RPMI7951 (cell line): ENCODE measurements at regions not wholly inside any gene's neighbourhood (a gene's known extent, or its start where the extent isn't known, plus 50 kb on each side); places are given as distances from the start of the nearest gene placed in this dataset.
"Not testable (repeated sequence)": the region's sequence is repeated elsewhere in the genome, so short reads cannot be mapped to it uniquely, and the experiment has no call there.

ENCODE experiments used
- DNase-seq: peaks from one replicate; pipeline ENCODE4 v3.0.0-alpha.2; 2012; ENCODE audit warnings: low read depth

DNA sequence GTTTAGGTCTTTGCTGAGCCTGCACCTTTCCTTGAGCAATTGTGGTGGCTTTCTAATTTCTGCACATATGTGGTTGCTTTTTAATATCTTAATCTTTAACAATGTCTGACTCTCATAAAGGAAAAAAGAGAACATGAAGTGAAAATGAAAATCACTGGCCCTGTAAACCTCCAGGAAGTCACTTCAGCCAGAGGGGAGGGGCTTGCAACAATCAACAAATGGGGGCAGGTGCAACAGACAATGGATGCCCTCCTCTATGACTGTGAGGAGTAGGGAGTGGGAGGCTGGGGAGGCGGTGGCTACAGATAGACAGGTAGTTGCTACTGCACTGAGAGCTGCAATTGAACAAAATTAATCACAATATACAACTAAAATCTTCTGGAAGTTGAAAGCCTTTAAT, 1377.4 kb downstream of the XPNPEP1 start:
- no peak for DNase-seq

DNA sequence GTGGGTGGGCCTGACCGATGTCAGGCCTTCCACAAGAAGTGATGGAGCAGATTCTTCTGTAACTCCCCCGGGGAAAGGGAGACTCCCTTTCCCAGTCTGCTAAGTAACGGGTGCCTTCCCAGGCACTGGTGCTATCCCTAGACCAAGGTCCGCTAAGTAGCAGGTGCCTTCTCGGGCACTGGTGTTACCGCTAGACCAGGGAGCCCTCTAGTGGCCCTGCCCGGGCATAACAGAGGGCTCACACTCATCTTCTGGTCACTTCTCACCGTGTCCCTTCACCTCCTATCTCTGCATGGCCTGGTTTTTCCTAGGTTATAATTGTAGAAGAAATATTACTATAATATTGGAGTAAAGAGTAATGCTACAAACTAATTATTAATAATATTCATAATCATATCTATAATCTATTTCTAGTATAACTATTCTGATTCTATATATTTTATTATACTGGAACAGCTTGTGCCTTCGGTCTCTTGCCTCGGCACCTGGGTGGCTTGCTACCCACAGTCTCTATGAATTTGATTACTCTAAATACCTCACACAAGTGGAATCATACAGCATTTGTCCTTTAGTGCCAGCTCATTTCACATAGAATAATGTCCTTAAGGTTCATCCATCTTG, 1378.7 kb downstream of the XPNPEP1 start:
- DNase-seq = peak; percentile 68

DNA sequence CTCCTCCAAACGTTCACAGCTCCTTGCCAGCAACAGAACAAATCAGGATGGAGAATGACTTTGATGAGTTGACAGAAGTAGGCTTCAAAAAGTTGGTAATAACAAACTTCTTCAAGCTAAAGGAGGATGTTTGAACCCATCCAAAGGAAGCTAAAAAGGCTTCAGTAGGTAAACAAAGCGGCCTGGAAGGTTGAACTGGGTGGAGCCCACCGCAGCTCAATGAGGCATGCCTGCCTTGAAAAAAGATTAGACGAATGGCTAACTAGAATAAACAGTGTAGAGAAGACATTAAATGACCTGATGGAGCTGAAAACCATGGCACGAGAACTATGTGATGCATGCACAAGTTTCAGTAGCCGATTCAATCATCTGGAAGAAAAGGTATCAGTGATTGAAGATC, 1369.0 kb upstream of the SORCS1 start:
- not testable (repeated sequence) for DNase-seq

DNA sequence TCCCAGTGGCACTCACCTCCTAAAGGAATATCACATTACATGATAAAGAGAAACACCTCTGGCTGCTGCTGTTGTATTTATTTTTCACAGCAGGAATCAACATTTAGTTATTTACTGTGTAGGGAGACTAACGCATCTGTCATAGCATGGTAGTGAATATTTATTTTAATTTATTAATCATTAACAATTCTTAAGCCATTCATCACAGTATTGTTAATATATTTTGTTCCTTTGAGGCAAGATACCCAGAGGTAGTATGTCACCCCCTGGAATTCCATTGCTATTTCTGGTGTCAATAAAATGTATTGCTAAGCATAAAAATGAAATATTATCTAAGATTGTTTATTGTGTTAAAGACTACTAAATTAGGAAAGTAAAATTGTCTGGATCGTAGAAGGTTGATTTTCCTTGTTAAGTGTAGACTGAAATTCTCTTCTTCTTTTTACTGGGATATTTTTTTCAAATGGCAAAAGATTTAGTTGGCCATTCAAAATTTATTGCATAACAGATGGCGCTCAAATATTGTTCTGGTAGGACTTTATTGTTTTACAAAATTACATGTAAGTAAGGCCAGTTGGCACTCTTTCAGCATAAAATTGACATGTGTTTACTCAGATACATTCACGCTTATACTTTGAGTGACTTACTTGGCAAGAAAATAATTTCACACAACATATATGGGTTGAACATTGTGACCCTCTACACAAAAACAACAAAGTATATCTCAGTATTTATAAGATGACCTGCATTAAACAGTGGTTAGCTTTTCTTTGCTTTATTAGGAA, 1358.7 kb upstream of the SORCS1 start:
- no peak for DNase-seq

DNA sequence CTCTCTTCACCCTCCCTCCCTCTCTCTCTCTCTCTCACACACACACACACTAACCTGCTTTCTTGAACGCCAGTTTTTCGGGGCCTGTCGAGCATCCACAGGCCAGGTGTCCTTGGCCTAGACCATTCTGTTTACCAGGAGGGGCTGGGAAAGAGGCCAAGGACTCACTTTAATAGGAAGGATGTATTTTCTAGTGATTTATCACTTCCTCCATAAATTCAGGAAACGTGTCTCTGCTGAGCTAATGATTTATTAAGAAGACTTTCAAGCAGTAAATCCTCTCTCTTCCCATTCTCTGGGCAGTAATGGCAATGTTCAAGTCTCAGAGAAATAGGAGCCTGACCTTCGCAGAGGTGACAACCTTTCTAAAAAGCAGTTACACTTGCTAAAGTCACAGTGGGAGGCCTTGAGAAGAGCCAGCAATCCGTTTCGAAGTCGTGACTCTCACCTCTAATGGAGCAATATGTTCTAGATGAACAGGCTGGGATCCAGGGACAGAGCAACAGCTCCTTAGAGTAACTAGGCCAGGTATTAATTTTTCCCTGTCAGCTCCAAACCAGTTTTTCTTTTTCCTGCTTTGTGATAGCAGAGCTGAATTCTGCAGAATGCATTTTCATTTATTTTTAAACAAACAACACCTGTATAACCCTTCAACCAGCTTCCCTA, 1357.5 kb upstream of the SORCS1 start:
- DNase-seq = no peak

DNA sequence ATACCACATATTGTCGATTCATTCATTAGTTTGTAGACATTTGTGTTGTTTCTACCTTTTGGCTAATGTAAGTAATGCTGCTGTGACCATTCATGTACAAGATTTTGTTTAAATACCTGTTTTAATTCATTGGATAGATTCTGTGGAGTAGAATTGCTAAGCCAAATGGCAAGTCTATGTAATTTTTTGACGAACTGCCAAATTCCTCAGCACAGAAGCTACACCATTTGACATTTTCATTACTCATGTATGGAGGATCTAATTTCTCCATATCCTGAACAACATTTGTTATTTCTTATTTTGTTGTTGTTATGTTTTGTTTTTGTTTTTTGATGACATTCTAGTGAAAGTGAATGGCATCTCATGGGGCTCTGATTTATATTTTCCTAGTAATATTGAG, 1351.3 kb upstream of the SORCS1 start:
- DNase-seq = peak; percentile 20

DNA sequence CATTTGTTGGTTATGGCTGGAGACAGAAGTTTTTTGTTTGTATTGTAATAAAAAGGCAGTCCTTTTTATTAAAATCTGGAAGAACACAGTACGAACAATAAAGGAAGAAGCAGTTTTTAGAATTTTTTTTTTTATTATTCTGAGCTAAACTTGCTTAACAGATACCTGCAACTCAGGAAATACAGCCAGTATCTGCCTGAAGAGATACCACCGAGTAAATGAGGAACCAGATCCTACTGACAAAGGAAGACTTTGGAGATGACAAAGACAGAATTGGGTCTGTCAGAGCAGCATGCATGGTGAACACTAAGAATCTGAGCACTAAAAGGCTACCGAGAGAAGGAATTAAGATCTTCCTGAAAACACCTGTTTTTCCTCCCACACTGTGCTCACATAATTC, 1335.9 kb upstream of the SORCS1 start:
- DNase-seq = no peak

DNA sequence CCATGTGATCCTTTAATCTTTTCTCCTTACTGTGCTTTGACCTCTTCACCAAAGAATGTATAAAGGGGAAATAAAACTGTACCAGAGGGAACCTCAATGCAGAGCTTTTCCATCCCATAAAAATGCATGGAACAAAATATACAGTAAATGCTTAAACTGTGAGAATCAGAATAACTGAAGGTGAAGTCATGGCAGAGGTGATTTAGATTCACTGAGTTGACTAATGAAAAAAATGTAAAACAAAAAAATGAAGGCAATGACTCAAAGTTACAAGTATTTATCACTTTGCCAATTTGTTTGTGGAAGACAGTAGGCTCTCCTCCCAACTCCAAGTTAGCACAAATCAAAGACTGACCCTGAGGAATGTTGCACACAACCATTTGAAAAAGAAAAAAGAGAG, 1331.6 kb upstream of the SORCS1 start:
- no peak for DNase-seq

DNA sequence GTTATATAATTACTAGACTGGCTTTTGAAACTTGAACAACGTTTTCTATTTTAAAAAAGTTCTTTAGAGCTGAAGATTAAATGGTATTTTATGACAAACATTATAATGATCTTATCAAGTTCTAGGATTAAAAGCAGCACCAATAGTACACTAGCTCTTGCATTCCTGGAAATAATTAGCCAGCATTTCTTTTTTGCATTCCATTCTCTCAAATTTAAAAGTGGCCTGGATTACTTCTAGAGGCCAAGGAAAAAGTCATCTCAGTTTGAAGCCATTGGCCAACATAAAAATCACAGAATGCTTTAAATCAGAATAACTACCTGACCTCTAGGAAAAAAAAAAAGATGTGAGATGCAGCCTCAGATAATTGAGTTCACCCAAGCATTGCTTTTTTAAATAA, 1326.4 kb upstream of the SORCS1 start:
- no peak for DNase-seq

DNA sequence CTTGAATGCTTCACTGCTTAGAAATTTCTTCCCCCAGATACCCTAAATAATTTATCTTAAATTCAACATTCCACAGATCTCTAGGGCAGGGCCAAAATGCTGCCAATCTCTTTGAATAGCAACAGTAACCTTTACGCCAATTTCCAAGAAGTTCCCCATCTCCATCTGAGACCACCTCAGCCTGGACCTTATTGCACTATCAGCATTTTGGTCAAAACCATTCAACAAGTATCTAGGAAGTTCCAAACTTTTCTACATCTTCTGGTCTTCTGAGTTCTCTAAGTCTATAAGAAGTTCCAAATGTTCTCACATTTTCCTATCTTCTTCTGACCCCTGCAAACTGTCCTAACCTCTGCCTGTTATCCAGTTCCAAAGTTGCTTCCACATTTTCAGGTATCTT, 1306.9 kb upstream of the SORCS1 start:
- no peak for DNase-seq

DNA sequence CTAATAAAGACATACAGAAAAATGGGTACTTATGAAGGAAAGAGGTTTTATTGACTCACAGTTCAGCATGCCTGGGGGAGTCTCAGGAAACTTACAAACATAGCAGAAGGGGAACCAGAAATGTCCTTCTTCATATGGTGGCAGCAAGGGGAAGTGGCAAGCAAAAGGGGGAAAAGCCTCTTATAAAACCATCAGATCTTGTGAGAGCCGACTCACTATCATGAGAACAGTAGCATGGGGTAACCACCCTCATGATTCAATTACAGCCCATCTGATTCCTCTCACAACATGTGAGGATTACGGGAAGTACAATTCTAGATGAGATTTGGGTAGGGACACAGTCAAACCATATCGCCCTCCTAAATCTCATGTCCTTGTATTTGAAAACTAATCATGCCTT, 1305.4 kb upstream of the SORCS1 start:
- peak; percentile 32 for DNase-seq

DNA sequence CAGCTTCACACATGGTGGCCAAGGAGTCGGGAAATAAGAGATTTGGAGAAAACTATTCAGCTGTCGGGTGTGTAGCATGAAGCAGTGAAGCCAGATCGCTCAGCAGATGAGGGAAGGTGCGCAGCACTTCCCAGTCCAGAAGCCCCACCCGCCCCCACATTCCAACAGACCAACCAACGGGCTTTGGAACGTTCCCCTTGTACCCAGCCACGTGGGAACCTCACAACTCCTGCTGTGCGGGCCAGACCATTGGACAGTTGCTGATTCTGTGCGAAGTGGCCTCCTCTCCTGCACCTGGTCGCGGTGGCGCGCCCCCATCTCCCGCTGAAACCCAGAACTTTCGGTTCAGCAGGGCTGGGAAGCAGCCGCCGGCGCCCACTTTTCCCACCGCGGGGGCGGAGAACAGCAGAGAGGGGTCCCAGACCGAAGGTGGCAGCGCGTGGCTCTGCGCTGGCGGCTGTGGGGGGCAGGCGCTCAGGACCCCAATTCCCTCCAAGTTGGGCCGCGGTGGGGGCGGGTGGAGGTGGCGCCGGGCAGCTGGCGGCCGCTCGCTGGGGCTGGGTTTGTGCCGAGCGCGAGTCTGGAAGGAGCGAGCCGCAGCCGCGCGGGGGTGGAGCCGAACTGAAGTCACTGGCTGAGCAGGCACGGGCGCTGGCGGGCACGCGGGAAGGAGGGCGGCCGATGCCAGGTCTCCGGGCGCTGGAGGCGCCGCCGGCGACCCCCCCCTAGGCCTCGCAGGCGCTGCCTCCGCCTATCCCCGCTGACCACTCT, 1301.5 kb upstream of the SORCS1 start:
- peak; percentile 57 for DNase-seq

DNA sequence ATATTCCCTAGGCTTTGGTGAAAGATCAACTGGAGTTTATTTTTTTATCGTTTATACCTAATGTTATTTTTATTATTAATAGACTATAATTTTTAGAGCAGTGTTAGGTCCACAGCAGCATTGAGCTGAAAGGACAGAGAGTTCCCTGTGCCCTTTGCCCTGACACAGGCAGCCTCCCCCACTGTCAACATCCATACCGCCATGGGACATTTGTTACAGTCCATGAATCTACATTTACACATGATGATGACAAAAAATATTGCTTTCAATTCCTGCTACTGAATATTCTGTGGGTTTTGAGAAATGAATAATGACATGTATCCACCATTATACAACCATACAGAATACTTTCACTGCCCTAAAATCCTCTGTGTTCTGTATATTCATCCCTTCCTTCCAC, 1297.5 kb upstream of the SORCS1 start:
- no peak for DNase-seq

DNA sequence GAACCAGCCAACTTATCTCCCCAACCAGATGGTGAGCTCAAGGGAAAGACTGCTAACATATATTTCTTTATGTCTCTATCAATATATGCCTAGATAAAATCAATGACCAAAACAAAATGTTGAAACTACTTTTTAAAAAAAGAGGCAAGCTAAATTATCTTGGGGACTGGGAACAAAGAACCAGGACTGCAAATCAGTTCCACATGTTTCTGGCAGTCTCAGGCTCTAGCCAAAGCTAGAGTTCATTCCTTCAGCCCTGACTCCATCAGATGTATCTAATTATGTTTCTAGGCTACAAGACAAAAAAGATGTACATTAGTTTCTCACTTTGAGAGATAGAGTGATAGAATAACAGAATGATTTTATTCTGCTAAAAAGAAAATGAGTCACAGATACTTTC, 1290.3 kb upstream of the SORCS1 start:
- DNase-seq = peak; percentile 70

DNA sequence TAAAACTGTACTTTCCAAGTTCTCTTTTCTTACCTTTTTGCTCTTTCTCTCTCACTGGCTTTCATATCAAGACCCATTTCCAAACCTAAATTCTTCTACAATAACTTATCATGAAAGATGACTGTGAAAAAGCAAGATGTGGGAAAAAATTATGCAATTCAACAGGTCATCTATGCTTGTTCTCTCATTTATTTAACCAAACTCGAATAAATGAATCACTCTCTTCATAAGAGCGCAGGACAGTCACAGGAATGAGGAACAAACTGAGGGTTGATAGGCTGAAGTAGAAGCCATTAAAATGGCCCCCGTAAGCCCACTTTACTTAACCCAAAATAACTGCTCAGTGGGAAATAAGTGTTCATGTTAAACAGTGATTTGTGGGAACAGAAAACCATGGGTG, 1289.7 kb upstream of the SORCS1 start:
- DNase-seq = no peak

DNA sequence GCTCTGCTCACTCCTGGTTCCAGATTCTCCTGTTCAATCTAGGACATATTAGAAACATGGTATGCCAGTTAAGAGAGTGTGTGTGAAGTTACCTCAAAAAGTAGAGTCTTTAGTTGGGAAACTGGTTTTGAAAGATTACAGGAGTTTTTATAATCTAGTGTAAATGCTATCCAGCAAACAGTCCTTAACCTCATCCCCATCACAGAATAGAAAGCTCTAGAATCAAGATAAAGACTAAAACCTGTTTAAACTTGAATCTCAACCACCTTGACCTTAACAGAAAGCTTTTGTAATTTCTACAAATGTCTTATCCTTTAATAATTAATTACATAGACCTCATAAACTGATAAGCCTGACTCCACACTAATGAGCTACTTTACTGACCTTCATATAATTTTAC, 1288.7 kb upstream of the SORCS1 start:
- DNase-seq = no peak

DNA sequence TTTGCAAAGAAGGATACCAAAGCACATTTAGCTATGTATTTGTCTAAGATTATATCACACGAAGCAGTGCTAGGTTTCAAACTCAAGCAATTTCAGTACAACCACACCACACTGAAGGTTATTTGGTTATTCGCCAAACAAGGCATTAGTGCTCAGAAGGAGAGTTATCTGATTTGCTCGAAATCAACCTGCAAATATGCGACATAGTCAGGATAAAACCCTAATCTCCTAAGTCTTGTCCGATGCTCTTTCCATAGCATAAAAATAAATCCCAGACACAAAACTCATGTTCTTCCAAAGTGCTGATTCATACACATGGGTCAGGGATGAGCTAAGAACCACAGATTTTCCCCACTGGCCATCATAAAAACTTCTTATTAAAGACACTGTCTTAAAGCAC, 1288.0 kb upstream of the SORCS1 start:
- peak; percentile 39 for DNase-seq

DNA sequence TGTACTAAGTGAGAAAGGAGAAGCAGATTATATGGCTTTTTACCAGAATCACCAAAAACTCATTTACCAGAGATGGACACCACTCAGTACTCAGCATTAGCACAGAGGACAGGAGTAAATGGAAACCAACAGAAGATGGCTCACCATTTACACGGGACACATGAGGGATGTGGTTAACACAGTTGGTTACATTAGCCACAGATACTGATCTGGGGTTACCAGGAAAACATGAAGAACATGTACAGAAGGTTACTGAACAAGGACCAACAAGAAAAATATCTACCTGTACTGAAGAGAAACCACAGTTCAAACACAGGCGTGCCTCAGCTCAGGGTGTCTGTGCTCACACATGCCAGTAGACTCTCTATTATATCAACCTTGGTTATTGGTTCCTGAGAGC, 1285.8 kb upstream of the SORCS1 start:
- peak; percentile 21 for DNase-seq

DNA sequence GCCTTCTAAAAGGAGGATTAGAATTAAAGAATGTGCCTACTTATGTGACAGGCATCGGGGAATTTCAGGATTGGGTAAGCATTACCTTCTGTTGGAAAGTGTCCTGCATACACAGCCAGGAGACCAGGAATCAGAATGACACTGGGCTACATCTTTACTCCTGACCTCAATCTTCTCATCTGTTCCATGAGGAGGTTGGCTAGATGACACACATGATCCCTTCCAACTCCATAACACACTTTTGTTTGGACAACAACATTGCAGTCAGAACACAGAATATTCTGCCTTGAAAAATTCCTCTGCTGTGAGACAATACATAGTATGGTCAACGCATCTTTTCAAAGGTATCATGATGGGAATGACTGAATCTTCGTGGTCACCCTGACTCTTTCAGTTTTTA, 1281.2 kb upstream of the SORCS1 start:
- DNase-seq = peak; percentile 18

DNA sequence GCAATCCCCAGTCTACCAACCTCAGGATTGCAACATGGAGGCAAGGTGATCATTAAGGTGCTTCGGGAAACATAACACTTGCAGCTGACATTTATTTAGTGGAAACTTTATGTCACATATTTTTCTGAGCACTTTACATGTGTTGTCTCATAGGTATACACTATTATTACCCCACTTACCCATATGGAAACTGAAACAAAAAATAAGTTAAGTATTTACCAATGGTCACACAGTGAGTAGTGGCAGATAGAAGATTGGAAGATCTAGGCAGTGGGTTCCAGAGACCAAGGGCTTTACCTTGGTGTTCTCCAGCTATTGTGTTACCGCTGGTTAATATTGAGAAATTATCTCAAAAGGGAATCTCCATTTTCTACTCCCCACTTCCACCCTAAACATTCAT, 1279.1 kb upstream of the SORCS1 start:
- DNase-seq = no peak

DNA sequence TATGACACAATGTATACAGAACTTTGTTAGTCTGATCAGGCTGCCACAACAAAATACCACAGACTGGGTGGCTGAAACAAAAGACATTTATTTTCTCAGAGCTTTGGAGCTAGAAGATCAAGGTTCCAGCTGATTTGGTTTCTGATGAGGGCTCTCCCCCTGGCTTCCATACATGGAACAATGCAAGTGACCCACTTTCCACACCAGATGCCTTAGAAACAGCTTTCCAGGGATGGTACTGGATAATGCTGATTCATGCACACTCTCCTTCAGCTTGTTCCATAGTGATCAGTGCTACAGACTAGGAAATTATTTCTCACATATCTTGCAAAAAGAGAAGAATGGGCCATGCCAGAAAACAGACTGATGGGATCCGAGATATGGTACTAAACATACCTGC, 1274.9 kb upstream of the SORCS1 start:
- peak; percentile 17 for DNase-seq

DNA sequence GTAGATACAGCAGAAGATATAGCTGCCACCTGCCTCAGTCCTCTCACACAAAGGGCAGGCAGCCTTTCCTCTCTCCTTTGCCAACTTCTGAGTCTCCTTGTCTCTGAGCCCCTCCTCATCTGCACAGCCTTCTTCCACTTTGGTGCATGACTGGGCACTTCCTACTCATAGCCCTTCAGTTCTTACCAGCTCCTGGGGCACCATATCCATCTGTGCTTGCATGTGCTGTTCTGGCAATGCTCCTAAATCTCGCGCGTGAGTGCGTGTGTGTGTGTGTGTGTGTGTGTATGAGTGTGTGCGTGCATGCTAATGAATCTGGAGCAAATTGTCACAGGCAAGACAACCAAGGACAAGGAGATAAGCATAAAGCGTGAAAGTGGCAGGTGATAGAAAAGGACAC, 1271.6 kb upstream of the SORCS1 start:
- peak; percentile 63 for DNase-seq
